Nephron progenitor cell (in vitro differentiated cells): ENCODE measurements at regions not wholly inside any gene's neighbourhood (a gene's known extent, or its start where the extent isn't known, plus 50 kb on each side); places are given as distances from the start of the nearest gene placed in this dataset.

Source experiments
- DNase-seq: peaks from one replicate; pipeline ENCODE4 v3.0.0; 2021
- H3K27ac Mint-ChIP-seq: 2 replicates; pipeline ENCODE4 v1.8.0; 2021; ENCODE audit warnings: mild to moderate bottlenecking, moderate library complexity, mixed read lengths
- H3K27me3 Mint-ChIP-seq: 2 replicates; pipeline ENCODE4 v1.8.0; 2021; ENCODE audit warnings: mild to moderate bottlenecking, low read depth, mixed read lengths; ENCODE audit not compliant: poor library complexity
- H3K36me3 Mint-ChIP-seq: 2 replicates; pipeline ENCODE4 v1.8.0; 2021; ENCODE audit warnings: low read depth, mixed read lengths
- H3K4me1 Mint-ChIP-seq: 2 replicates; pipeline ENCODE4 v1.8.0; 2021; ENCODE audit warnings: mixed read lengths
- H3K4me3 Mint-ChIP-seq: 2 replicates; pipeline ENCODE4 v1.8.0; 2021; ENCODE audit warnings: mild to moderate bottlenecking, moderate library complexity, mixed read lengths
- H3K9me3 Mint-ChIP-seq: 2 replicates; pipeline ENCODE4 v1.8.0; 2021; ENCODE audit warnings: mild to moderate bottlenecking, moderate library complexity, mixed read lengths
- TF ChIP-seq, protein P1 (sequence below): fragments of 200-600 bp; sonication (generic); IDR thresholded peaks from 2 replicates; pipeline ENCODE4 v1.5.0; 2021; ENCODE audit warnings: antibody characterized with exemption

DNA sequence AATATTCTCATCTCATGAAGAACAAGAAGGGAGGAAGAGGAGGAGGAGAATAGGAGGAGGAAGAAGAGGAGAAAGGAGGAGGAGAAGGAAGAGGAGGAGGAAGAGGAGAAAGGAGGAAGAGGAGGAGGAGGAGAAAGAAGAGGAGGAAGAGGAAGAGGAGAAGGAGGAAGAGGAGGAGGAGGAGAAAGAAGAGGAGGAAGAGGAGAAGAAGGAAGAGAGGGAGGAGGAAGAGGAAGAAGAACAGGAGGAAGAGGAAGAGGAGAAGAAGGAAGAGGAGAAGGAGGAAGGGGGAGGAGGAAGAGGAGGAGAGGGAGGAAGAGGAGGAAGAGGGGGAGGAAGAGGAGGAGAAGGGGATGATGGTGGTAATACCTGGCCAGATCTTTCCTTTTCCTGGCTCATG, 70.0 kb upstream of the PTPRM start:
- Mint-ChIP-seq H3K27me3 (peaks cover 6% of the 10 kb centered on the region), H3K36me3 (no peaks in the 10 kb centered on the region), H3K27ac (no peak overlapping the region), H3K9me3 (no peaks in the 10 kb centered on the region), H3K4me3 (no peak overlapping the region), H3K4me1 (peaks cover 7% of the 10 kb centered on the region)
- DNase-seq, result no peak
- TF ChIP-seq, protein P1, sequence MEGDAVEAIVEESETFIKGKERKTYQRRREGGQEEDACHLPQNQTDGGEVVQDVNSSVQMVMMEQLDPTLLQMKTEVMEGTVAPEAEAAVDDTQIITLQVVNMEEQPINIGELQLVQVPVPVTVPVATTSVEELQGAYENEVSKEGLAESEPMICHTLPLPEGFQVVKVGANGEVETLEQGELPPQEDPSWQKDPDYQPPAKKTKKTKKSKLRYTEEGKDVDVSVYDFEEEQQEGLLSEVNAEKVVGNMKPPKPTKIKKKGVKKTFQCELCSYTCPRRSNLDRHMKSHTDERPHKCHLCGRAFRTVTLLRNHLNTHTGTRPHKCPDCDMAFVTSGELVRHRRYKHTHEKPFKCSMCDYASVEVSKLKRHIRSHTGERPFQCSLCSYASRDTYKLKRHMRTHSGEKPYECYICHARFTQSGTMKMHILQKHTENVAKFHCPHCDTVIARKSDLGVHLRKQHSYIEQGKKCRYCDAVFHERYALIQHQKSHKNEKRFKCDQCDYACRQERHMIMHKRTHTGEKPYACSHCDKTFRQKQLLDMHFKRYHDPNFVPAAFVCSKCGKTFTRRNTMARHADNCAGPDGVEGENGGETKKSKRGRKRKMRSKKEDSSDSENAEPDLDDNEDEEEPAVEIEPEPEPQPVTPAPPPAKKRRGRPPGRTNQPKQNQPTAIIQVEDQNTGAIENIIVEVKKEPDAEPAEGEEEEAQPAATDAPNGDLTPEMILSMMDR, result no peak

DNA sequence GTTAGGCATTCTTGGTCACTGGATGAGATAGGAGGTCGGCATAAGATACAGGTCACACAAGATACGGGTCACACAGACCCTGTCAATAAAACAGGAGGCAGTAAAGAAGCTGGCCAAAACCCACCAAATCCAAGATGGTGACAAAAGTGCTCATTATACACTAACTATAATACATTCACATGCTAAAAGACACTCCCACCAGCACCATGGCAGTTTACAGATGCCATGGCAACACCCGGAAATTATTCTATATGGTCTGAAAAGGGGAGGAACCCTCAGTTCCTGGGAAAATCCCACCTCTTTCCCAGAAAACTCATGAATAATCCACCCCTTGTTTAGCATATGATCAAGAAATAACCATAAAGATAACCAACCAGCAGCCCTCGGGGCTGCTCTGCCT, 56.0 kb upstream of the PTPRM start:
- peaks cover 3% of the 10 kb centered on the region for H3K27me3 Mint-ChIP-seq
- peaks cover 6% of the 10 kb centered on the region for H3K4me1 Mint-ChIP-seq
- TF ChIP-seq, protein P1, result no peak
- no peak overlapping the region for H3K4me3 Mint-ChIP-seq
- no peak for DNase-seq
- no peaks in the 10 kb centered on the region for H3K36me3 Mint-ChIP-seq
- no peaks in the 10 kb centered on the region for H3K9me3 Mint-ChIP-seq
- no peak overlapping the region for H3K27ac Mint-ChIP-seq

DNA sequence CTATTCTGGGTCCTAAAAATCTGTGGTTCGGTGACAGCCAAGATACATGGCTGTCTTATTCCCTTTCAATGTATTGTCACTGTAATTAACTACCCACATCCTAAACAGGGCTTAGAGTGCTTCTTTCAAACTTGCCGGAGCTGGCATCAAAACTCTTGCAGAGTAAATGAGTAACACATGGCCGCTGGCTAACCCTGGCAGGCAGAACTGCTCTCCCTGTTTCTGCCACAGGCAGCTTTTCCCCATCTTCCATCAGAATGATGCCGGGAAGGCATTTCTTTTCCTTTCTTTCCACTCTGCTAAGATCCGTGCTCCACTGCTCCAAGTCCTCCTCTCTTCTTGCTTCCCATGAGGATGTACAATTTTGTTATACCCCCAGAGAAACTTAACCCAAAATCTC, 54.8 kb upstream of the PTPRM start:
- Mint-ChIP-seq H3K9me3 (no peaks in the 10 kb centered on the region), H3K27ac (no peak overlapping the region), H3K4me1 (peaks cover 6% of the 10 kb centered on the region), H3K4me3 (no peak overlapping the region), H3K36me3 (no peaks in the 10 kb centered on the region), H3K27me3 (peaks cover 3% of the 10 kb centered on the region)
- DNase-seq, result no peak
- TF ChIP-seq, protein P1, result no peak

DNA sequence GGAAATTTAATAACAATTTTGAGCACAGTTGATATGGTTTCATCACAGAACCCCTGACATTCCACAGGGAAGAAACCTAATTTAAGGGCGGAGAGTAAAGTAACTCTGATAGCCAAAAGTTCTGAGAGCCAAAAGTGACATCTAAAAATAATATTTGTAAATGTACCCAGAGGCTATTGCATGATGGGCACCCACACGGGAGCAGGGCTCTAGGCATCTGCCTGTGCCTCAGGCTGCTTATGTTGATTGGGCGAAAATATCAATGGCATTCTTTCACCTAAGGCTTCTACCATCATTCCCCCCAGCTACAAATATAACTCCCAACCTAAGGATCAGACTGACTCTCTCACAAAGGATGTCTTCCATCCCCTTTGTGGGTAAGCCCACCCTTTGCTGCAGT, 54.1 kb upstream of the PTPRM start:
- no peak for DNase-seq
- no peaks in the 10 kb centered on the region for H3K36me3 Mint-ChIP-seq
- H3K27ac Mint-ChIP-seq, result no peak overlapping the region
- TF ChIP-seq, protein P1, result no peak
- H3K4me1 Mint-ChIP-seq, result peaks cover 6% of the 10 kb centered on the region
- H3K9me3 Mint-ChIP-seq, result no peaks in the 10 kb centered on the region
- no peak overlapping the region for H3K4me3 Mint-ChIP-seq
- peaks cover under 1% of the 10 kb centered on the region for H3K27me3 Mint-ChIP-seq

DNA sequence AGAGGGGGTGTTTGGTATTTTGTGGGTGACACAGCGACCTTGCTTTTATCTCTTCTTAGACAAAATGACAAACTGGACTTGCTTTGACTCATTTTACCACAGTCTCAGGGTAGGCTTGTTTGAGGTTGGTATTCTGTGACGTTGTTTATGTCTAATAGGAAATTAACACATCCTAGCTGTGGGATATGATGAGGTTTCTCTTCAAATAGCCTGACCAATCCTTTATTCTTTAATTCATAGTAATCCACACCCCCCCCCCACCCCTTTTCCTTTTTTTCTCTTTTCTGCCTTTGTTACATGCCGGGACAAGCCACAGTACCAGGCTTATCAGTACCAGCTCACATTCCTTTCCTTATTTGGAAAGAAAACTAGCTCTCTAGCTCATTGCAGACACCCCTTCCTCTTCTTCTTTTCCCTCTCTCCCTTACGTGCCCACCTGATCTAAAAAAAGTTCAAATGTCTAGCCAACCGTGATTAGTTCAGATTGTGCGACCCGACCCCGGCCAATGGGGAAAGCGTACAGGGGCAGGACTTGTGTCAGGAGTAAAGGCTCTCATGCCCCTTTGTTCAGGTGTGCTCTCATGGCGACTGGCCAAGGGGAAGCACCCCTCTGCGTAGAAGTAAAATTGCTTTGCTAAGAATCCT, 52.2 kb upstream of the PTPRM start:
- Mint-ChIP-seq H3K4me3 (no peak overlapping the region), H3K4me1 (peaks cover 17% of the 10 kb centered on the region), H3K9me3 (no peaks in the 10 kb centered on the region), H3K36me3 (no peaks in the 10 kb centered on the region), H3K27ac (no peak overlapping the region), H3K27me3 (no peaks in the 10 kb centered on the region)
- no peak for DNase-seq
- TF ChIP-seq, protein P1, result no peak
